ENCODE measurements at regions not wholly inside any gene's neighbourhood (a gene's known extent, or its start where the extent isn't known, plus 50 kb on each side); places are given as distances from the start of the nearest gene placed in this dataset.

DNA sequence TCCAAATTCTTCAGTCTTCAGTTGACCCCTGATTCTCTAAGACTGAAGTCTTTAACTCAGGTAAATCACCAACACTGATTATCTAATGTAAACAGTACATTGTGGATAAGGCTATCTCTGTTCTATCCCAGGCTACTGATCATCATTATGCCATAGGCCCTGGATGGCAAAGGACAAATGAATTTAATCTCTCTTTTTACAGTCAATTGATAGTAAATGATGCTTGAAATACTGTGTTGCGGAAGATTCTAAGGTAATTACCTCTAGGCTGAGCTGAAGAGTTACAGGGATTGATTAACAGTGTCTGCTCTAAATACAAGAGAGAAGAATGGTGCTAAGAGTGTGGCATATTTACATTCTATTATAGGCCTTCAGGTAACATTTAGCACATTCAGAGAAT is 264.7 kb downstream of the ACTL7B start:
- no peaks in the 10 kb centered on the region for H3K27me3 ChIP-seq
- H3K36me3 ChIP-seq = no peaks in the 10 kb centered on the region
- no peak overlapping the region for H3K4me3 ChIP-seq
- intact Hi-C loops (cut with DNase I; ENCODE audit: low total_unique reads) = no loop called here
- 80 to 100% (median 93%) methylated on average over 1 of the region's 1 CpG for WGBS, 5 donors
- no peak for TF ChIP-seq POLR2AphosphoS5 (IDR thresholded peaks at IDR 0.05)
- no peak for TF ChIP-seq EP300 (IDR thresholded peaks at IDR 0.05)
- no peak for TF ChIP-seq POLR2A (IDR thresholded peaks at IDR 0.05)
- no peak for TF ChIP-seq CTCF (IDR thresholded peaks at IDR 0.05)
- no peak overlapping the region for H3K27ac ChIP-seq
- H3K9me3 ChIP-seq = no peaks in the 10 kb centered on the region
- no peaks in the 10 kb centered on the region for H3K4me1 ChIP-seq
- DNase-seq = no peak

DNA sequence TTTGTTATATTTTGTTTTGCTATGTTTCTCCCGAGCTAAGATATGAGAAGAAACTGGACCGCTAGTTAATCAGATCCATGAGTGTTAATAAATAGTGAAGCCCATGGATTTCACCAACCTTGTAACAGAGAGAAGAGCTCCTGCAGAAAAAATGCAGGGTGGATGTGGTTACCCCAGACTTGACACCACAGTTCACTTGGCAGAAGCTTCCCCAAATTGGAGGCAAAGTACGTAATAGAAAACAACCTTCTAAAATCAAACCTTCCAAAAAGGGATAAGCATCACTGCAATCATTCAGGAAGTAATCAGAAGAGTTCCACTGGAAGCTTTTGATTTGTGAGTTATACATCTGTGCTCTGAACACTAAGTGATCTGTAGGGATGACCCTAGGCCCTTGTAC is 267.5 kb downstream of the ACTL7B start:
- Histone ChIP-seq H3K27me3 (no peaks in the 10 kb centered on the region), H3K4me3 (no peak overlapping the region), H3K9me3 (no peaks in the 10 kb centered on the region), H3K36me3 (no peaks in the 10 kb centered on the region), H3K4me1 (no peaks in the 10 kb centered on the region), H3K27ac (no peak overlapping the region)
- no peak for DNase-seq
- TF ChIP-seq POLR2AphosphoS5 (IDR thresholded peaks at IDR 0.05) (no peak), CTCF (IDR thresholded peaks at IDR 0.05) (no peak), POLR2A (IDR thresholded peaks at IDR 0.05) (no peak), EP300 (IDR thresholded peaks at IDR 0.05) (no peak)
- WGBS, 5 donors = 77 to 88% (median 80%) methylated on average over 3 of the region's 3 CpGs
- intact Hi-C loops (cut with DNase I; ENCODE audit: low total_unique reads) = no loop called here

DNA sequence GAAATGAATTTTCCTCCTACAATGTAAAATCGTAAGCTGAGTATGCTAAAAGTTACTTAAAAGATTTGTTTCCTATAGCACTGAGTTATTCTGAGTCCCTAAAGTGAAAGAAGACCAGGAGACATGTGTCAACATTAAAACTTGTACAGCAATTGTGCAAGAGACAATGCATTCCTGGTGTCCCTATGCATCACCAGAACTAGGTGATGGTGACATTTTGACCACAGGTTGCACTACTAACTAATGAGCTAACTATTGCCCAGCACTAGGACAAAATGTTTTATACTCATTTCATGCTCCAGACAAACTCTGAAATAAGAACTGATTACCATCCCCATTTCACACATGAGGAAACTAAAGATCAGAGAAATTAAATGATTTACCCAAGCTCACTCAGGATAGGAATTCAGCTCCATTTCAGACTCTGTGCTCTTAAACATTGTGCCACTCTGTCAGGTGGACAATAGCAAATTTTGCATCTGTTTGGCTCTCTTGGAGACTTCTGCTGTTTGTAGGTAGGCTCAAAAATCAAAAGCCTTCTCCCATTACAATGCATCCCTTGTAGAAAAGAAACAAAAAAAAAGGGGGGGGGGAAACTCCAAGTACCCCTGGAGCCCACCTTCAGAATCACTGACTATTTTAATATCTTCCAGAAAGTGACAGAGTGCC is 269.2 kb downstream of the ACTL7B start:
- TF ChIP-seq POLR2A (IDR thresholded peaks at IDR 0.05) (no peak), POLR2AphosphoS5 (IDR thresholded peaks at IDR 0.05) (no peak), EP300 (IDR thresholded peaks at IDR 0.05) (no peak), CTCF (IDR thresholded peaks at IDR 0.05) (no peak)
- H3K9me3 ChIP-seq = no peaks in the 10 kb centered on the region
- WGBS, 5 donors = 76 to 86% (median 84%) methylated on average over 1 of the region's 1 CpG
- H3K36me3 ChIP-seq = no peaks in the 10 kb centered on the region
- H3K27ac ChIP-seq = no peak overlapping the region
- no peaks in the 10 kb centered on the region for H3K27me3 ChIP-seq
- no peak for DNase-seq
- no peak overlapping the region for H3K4me3 ChIP-seq
- no peaks in the 10 kb centered on the region for H3K4me1 ChIP-seq
- intact Hi-C loops (cut with DNase I; ENCODE audit: low total_unique reads) = no loop called here

DNA sequence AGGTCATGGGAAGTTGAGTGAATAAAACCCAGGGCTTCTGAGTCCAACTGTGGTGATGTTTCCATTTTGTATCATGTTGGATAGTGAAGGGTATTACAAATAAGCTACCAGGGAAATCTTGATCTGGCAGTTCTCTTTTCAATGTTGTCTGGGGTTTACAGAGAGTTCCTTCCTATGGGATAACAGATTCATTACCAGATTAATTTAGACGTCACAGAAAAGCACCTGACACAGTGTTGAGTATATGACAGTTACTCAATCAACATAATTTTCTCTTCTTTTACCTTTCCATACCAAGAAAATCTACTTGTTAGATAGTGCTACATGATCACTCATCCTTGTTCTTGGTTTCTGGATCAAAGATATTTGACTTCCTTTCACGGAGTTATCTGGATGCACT is 270.9 kb downstream of the ACTL7B start:
- Histone ChIP-seq H3K27me3 (no peaks in the 10 kb centered on the region), H3K27ac (no peak overlapping the region), H3K36me3 (no peaks in the 10 kb centered on the region), H3K4me3 (no peak overlapping the region), H3K9me3 (no peaks in the 10 kb centered on the region), H3K4me1 (peaks cover 0 to 5% (median 0%) of the 10 kb centered on the region in 4 donors)
- intact Hi-C loops (cut with DNase I; ENCODE audit: low total_unique reads) = no loop called here
- 52 to 74% (median 57%) methylated on average over 2 of the region's 2 CpGs for WGBS, 5 donors
- no peak for TF ChIP-seq POLR2AphosphoS5 (IDR thresholded peaks at IDR 0.05)
- DNase-seq = no peak

DNA sequence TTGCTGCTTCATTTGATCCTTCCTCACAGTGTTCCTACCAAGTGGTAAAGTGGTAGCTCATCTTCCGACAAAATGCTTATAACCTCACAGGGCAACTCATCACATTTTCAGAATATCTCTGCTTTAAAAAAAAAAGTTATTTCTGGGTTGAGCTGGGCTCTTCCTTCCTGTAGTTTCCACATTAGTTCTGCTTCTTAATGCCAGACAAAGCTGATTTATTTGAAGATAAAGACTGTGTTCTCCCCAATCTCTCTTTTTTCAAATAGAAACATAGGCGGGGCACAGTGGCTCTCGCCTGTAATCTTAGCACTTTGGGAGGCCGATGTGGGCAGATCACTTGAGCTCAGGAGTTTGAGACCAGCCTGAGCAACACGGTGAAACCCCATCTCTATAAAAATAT is 273.1 kb downstream of the ACTL7B start:
- Histone ChIP-seq H3K27ac (no peak overlapping the region), H3K4me1 (peaks cover 0 to 6% (median 0%) of the 10 kb centered on the region in 4 donors), H3K27me3 (no peaks in the 10 kb centered on the region), H3K4me3 (no peak overlapping the region), H3K36me3 (no peaks in the 10 kb centered on the region), H3K9me3 (no peaks in the 10 kb centered on the region)
- intact Hi-C loops (cut with DNase I; ENCODE audit: low total_unique reads) = no loop called here
- WGBS, 5 donors = 60 to 68% (median 66%) methylated on average over 5 of the region's 5 CpGs
- no peak for DNase-seq
- no peak for TF ChIP-seq POLR2A (IDR thresholded peaks at IDR 0.05)
